Stimulated activated CD4-positive, alpha-beta T cell treated with anti-CD3 and anti-CD28 coated beads, Interleukin-2, amount 100 ng/mL, for 48 hours (primary cell): ENCODE measurements at regions not wholly inside any gene's neighbourhood (a gene's known extent, or its start where the extent isn't known, plus 50 kb on each side); places are given as distances from the start of the nearest gene placed in this dataset.

Experiments
- DNase-seq, 2 donors: peaks; one replicate each; pipeline ENCODE4 v3.0.0-alpha.2; 2020

GRCh38 chr1:98478121-98478520 lies 183.4 kb upstream of the SNX7 start:
- DNase-seq = no peak

GRCh38 chr1:98472878-98473277 lies 188.6 kb upstream of the SNX7 start:
- DNase-seq = no peak

GRCh38 chr1:98471633-98472032 lies 189.9 kb upstream of the SNX7 start:
- DNase-seq = no peak

- DNase-seq = no peak
Observed at GRCh38 chr1:98468111-98468717, 193.3 kb upstream of the SNX7 start.

GRCh38 chr1:98467586-98467985 lies 193.9 kb upstream of the SNX7 start:
- DNase-seq = no peak

GRCh38 chr1:98467122-98467521 lies 194.4 kb upstream of the SNX7 start:
- no peak for DNase-seq

GRCh38 chr1:98461873-98462385 lies 199.6 kb upstream of the SNX7 start:
- no peak for DNase-seq

- no peak for DNase-seq
Observed at GRCh38 chr1:98460136-98460535, 201.4 kb upstream of the SNX7 start.

- no peak for DNase-seq
Observed at GRCh38 chr1:98459486-98459870, 202.0 kb upstream of the SNX7 start.

- DNase-seq = no peak
Observed at GRCh38 chr1:98458511-98459485, 202.7 kb upstream of the SNX7 start.

- DNase-seq = no peak
Observed at GRCh38 chr1:98457248-98457647, 204.3 kb upstream of the SNX7 start.

- DNase-seq = no peak
Observed at GRCh38 chr1:98454666-98455065, 206.9 kb upstream of the SNX7 start.

- DNase-seq = no peak
Observed at GRCh38 chr1:98453066-98453465, 208.5 kb upstream of the SNX7 start.

GRCh38 chr1:98452162-98452561 lies 209.4 kb upstream of the SNX7 start:
- DNase-seq = no peak

GRCh38 chr1:98441281-98441680 lies 220.2 kb upstream of the SNX7 start:
- no peak for DNase-seq

GRCh38 chr1:98439471-98439870 lies 222.1 kb upstream of the SNX7 start:
- DNase-seq = no peak

GRCh38 chr1:98437540-98437939 lies 224.0 kb upstream of the SNX7 start:
- DNase-seq = no peak

- no peak for DNase-seq
Observed at GRCh38 chr1:98437011-98437410, 224.5 kb upstream of the SNX7 start.

GRCh38 chr1:98429965-98430443 lies 231.5 kb upstream of the SNX7 start:
- no peak for DNase-seq

- no peak for DNase-seq
Observed at GRCh38 chr1:98428864-98429263, 232.7 kb upstream of the SNX7 start.

- DNase-seq = no peak
Observed at GRCh38 chr1:98427664-98428063, 233.9 kb upstream of the SNX7 start.

- DNase-seq = no peak
Observed at GRCh38 chr1:98426092-98426491, 235.4 kb upstream of the SNX7 start.

GRCh38 chr1:98422816-98423215 lies 238.7 kb upstream of the SNX7 start:
- no peak for DNase-seq

- DNase-seq = no peak
Observed at GRCh38 chr1:98421085-98421435, 240.5 kb upstream of the SNX7 start.
